Heart right ventricle (tissue), 16 donors: ENCODE measurements at regions not wholly inside any gene's neighbourhood (a gene's known extent, or its start where the extent isn't known, plus 50 kb on each side); places are given as distances from the start of the nearest gene placed in this dataset.
A peak's percentile ranks its signal among the peaks of the same experiment; 100 is the strongest.
"Not testable (repeated sequence)": the region's sequence is repeated elsewhere in the genome, so short reads cannot be mapped to it uniquely, and the experiment has no call there.

Experiments
- ATAC-seq, 8 donors: fragments of 200-7000 bp; cut with Tn5 transposase; one replicate each; pipeline ENCODE4 v1.9.1; 2020; ENCODE audit warnings: mild to moderate bottlenecking in 8 of 8, moderate library complexity in 8 of 8, moderate number of reproducible peaks in 1 of 8
- DNase-seq, 2 donors: peaks; one replicate each; pipeline ENCODE4 v3.0.0-alpha.2; 2020
- H3K27ac ChIP-seq, 10 donors: fragments of 200-600 bp; sonication (generic) in 2 of 10; one replicate each; pipeline versions ENCODE4 v1.5.0 to v1.8.0; 2020 to 2022; ENCODE audit warnings: mild to moderate bottlenecking in 3 of 10
- H3K27me3 ChIP-seq, 7 donors: fragments of 200-600 bp; one replicate each; pipeline ENCODE4 v1.8.0; 2021 to 2022; ENCODE audit warnings: mild to moderate bottlenecking in 2 of 7
- H3K36me3 ChIP-seq, 9 donors: fragments of 200-600 bp; sonication (generic) in 1 of 9; one replicate each; pipeline versions ENCODE4 v1.5.0 to v1.8.0; 2020 to 2022; ENCODE audit warnings: mild to moderate bottlenecking in 2 of 9
- H3K4me1 ChIP-seq, 9 donors: fragments of 200-600 bp; sonication (generic) in 1 of 9; one replicate each; pipeline versions ENCODE4 v1.5.0 to v1.8.0; 2020 to 2022; ENCODE audit warnings: mild to moderate bottlenecking in 4 of 9
- H3K4me3 ChIP-seq, 10 donors: fragments of 200-600 bp; sonication (generic) in 2 of 10; one replicate each; pipeline versions ENCODE4 v1.5.0 to v1.8.0; 2020 to 2022; ENCODE audit warnings: mild to moderate bottlenecking in 7 of 10, moderate library complexity in 2 of 10
- H3K9me3 ChIP-seq, 11 donors: fragments of 200-600 bp in 10 of 11; sonication (generic) in 2 of 11; one replicate each; pipeline versions ENCODE4 v1.5.0 to v1.8.0; 2013 to 2022; ENCODE audit warnings: mild to moderate bottlenecking in 2 of 11, control low read depth in 1 of 11, moderate library complexity in 1 of 11
- CTCF ChIP-seq, 9 donors: fragments of 200-600 bp; sonication (generic) in 2 of 9; IDR thresholded peaks; one replicate each; pipeline versions ENCODE4 v1.5.0 to v1.8.0; 2021 to 2022; ENCODE audit warnings: antibody characterized with exemption in 9 of 9, mild to moderate bottlenecking in 5 of 9, moderate library complexity in 1 of 9
- WGBS, 2 donors: extraction: QIAGEN DNeasy Blood & Tissue Kit; methylation state at CpG; one replicate each; pipeline ENCODE4 v1.1.7; 2013; ENCODE audit warnings: inconsistent platforms in 1 of 2; 5-methylcytosine and 5-hydroxymethylcytosine counted together
- intact Hi-C, 10 donors: fragments of 100-400 bp; cut with DNase I; formaldehyde crosslinking; loops; one replicate each; pipeline versions ENCODE4 v1.11.1 to v1.14.2; 2022
- donor health status: Arrhythmogenic right ventricular cardiomyopathy.
- donor health status: ischemic (EF 13 %, LVEDD 7.1; RV severe dilation, severe dysfunction).
- donor health status: healthy with polysubstance abuse.
- donor health status: DM: no; HTN: yes; CAD: no.
- donor health status: DM: no; HTN: no; CAD: no.
- donor health status: ischemic (EF 25% LVEDD 6.9; RV normal size, moderate dysfunction).
- donor health status: ischemic (EF 25% LVEDD 5.7; RV mildly dilated, moderate dysfunction).
- donor health status: healthy.
- donor health status: DM: yes; HTN: yes; CAD: no.
- donor health status: Ischemic cardiomyopathy.
- donor health status: ischemic (EF 35%, LVEDD 5.7; RV mildly dilated, moderate dysfunction).
- donor health status: nonischemic (EF 11% LVEDD 7.7; RV severe dilation, severe dysfunction).
- donor health status: DM: yes; HTN: yes; CAD: no.
- donor health status: PGD.
- donor health status: ischemic (EF 29% LVEDD 5.4; RV normal size, mild dysfunction).
- donor health status: nonischemic (EF 23%, LVEDD 6.1; RV moderate dilation, normal function).

- DNase-seq: no peak
- intact Hi-C loops: no loop called here
- Histone ChIP-seq H3K36me3 (no peaks in the 10 kb centered on the region), H3K27ac (no peak overlapping the region), H3K4me3 (no peak overlapping the region), H3K4me1 (peaks cover 0 to 24% (median 0%) of the 10 kb centered on the region in 9 donors), H3K27me3 (no peaks in the 10 kb centered on the region), H3K9me3 (no peaks in the 10 kb centered on the region)
- TF ChIP-seq CTCF (IDR thresholded peaks at IDR 0.05): no peak
- peak in 5 of 8 donors; percentile 47 to 62 (median 51) for ATAC-seq
- 72 to 80% methylated on average over 7 of the region's 7 CpGs for WGBS, 2 donors
Observed at GRCh38 chr3:72032441-72033135, 247.6 kb upstream of the PROK2 start.

DNA sequence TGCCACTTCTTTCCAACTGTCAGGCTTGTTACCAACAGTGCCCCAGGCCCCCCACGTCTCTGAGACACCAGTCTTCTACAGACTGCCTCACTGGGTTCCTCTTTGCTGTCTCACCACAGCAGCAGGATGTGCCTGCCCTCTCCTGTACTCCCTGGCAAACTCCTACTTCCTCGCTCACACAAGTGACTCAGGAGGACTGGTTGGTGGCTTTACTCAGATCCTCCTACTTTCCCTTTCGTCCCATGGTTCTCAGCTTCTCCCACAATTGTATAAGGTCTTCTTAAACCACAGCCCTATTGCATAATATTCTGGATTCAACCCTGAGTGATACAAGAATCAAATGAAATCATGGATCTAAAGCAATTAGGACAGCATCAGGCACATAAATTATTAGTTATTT lies 246.6 kb upstream of the PROK2 start:
- H3K9me3 ChIP-seq: no peaks in the 10 kb centered on the region
- peak in 1 of 9 donors; percentile 20 for TF ChIP-seq CTCF (IDR thresholded peaks at IDR 0.05)
- ATAC-seq (peak; percentile 34 to 79 (median 68)), DNase-seq (no peak)
- H3K4me1 ChIP-seq: peaks cover 0 to 24% (median 0%) of the 10 kb centered on the region in 9 donors
- peak overlapping the region in 1 of 10 donors; percentile 42 for H3K27ac ChIP-seq
- no peak overlapping the region for H3K4me3 ChIP-seq
- no peaks in the 10 kb centered on the region for H3K27me3 ChIP-seq
- H3K36me3 ChIP-seq: no peaks in the 10 kb centered on the region
- intact Hi-C loops: no loop called here
- 88 to 93% methylated on average over 3 of the region's 3 CpGs for WGBS, 2 donors

- intact Hi-C loops, ATAC-seq, H3K9me3 ChIP-seq, DNase-seq, H3K27ac ChIP-seq, H3K36me3 ChIP-seq, H3K27me3 ChIP-seq, H3K4me3 ChIP-seq: not testable (repeated sequence)
- H3K4me1 ChIP-seq: peaks cover 0 to 24% (median 0%) of the 10 kb centered on the region in 9 donors
- 95 to 97% methylated on average over 7 of the region's 7 CpGs for WGBS, 2 donors
Observed at GRCh38 chr3:72030296-72030695, 245.3 kb upstream of the PROK2 start.

DNA sequence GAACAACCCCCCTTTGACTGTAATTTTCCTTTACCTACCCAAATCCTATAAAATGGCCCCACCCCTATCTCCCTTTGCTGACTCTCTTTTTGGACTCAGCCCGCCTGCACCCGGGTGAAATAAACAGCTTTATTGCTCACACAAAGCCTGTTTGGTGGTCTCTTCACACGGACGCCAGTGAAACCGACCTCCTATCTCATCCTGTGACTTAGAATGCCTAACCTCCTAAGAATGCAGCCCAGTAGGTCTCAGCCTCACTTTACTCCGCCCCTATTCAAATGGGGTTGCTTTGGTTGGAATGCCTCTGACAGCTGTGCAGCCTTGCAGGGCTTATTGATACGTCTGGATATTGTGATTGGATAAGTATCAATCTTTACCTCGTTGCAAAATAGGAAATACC lies 243.8 kb upstream of the PROK2 start:
- H3K27ac ChIP-seq, intact Hi-C loops, H3K4me3 ChIP-seq, H3K36me3 ChIP-seq, H3K9me3 ChIP-seq, ATAC-seq, H3K27me3 ChIP-seq, DNase-seq: not testable (repeated sequence)
- H3K4me1 ChIP-seq: peaks cover 0 to 24% (median 0%) of the 10 kb centered on the region in 9 donors
- 66% methylated on average over 8 of the region's 8 CpGs for WGBS, 2 donors

- 96% methylated on average over 7 of the region's 8 CpGs for WGBS, 2 donors
Observed at GRCh38 chr3:72028307-72028706, 243.4 kb upstream of the PROK2 start.

GRCh38 chr3:72027728-72028127 lies 242.8 kb upstream of the PROK2 start:
- H3K4me1 ChIP-seq: peaks cover 0 to 16% (median 0%) of the 10 kb centered on the region in 9 donors
- H3K27ac ChIP-seq, H3K9me3 ChIP-seq, ATAC-seq, H3K4me3 ChIP-seq, intact Hi-C loops, DNase-seq, H3K36me3 ChIP-seq, H3K27me3 ChIP-seq: not testable (repeated sequence)
- 76 to 89% methylated on average over 1 of the region's 2 CpGs for WGBS, 2 donors

More at GRCh38 chr3:72028307-72028706, 243.4 kb upstream of the PROK2 start:
- H3K9me3 ChIP-seq, H3K4me3 ChIP-seq, ATAC-seq, H3K36me3 ChIP-seq, H3K27ac ChIP-seq, intact Hi-C loops, DNase-seq, H3K27me3 ChIP-seq: not testable (repeated sequence)
- peaks cover 0 to 22% (median 0%) of the 10 kb centered on the region in 9 donors for H3K4me1 ChIP-seq
